ENCODE measurements at regions not wholly inside any gene's neighbourhood (a gene's known extent, or its start where the extent isn't known, plus 50 kb on each side); places are given as distances from the start of the nearest gene placed in this dataset.
"Not testable (repeated sequence)": the region's sequence is repeated elsewhere in the genome, so short reads cannot be mapped to it uniquely, and the experiment has no call there.

DNA sequence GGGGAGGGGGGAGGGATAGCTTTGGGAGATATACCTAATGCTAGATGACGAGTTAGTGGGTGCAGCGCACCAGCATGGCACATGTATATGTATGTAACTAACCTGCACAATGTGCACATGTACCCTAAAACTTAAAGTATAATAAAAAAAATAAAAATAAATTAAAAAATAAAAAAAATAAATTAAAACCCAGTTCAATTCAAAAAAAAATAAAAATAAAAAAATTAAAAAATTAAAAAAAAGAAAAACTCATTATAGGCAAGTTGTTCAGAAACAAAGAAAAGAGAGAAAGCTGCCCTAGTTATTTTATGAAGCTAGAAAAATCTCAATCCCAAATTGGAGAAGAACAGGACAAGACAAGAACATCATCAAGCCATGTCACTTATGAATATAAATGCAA, 147.5 kb upstream of the PRR20G start:
- not testable (repeated sequence) for DNase-seq

DNA sequence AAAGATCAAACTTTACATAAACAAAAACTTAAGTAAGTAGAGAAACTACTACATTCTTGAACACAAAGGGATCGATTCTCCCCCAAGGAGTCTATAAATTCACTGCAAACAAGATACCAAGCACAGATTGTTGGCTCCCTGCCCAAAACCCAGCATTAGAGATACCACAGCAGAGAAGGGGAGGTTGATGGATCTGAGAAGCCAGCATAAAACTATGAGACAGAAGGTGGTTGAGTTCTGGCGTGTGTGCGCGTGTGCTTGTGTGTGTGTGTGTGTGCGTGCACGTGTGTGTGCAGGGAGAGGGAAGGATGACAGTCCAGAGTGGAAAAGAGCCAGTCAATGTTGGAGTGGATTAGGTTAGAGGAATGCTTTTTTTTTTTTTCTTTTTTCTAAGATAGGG, 143.2 kb upstream of the PRR20G start:
- DNase-seq, result no peak

DNA sequence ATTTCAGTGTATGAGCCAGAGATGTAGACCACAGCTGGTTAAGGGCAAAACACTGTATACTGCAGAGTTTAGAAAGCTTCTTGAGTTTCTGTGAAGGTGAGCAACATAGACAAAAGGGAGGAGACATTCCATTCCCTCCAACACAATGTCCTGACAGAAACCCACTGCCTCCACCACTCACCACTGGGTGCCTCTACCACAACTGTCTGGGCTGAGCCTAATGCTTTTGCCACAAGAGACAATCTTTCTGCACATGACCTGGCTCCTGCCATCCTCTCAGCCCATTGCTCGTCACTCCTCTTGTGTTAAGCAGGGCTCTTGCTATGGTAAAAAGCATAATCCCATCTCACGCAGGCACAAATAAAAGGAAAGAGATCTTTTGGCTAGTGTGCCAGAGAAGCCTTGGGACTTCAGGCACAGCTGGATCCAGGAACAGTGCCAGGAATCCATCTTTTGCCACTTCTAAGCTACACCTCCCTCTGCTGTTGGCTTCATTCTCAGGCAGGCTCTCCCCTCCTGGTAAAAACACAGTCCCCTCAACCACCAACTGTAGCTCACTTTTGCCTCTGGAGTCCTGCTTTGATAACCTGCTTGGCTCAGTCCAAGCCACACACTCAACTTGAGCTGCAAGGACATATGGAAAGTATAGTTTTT, 140.6 kb upstream of the PRR20G start:
- DNase-seq, result no peak

DNA sequence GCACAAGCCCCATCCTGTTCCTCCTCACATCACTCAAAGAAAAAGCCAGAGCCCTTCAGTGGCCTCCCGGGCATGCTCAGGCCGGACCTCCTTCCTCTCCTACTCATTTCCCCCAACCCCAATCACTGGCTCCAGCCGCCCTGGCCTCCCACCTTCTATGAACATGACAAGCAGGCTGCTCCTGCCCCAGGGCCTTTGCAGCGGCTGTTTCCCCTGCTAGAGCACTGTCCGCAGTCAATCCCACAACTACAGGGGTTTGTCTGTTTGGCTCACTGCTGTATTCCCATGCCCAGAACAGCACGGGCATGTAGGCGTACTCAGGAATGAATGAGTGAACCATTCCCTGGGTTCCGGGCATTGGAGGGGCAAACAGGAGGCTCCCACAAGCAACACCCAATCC, 139.8 kb upstream of the PRR20G start:
- no peak for DNase-seq

DNA sequence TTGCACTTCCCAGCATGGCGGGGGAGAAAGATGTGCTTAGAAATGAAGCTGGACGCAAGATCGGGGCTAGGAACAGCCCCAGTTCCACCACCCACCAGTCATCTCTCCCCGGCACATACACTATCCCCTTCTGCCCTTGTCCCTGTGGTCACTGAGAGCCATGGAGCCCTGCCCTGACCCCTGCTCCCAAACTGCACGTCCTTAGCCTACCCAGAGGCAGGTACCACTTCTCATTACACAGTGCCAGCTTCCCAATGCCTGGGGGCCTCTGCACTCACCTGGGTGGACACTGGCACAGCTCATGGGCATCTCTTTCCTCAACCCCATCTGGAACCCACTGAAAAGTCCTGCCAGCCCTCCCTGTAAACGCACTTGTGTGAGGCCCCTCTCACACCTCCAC, 139.3 kb upstream of the PRR20G start:
- DNase-seq, result no peak

DNA sequence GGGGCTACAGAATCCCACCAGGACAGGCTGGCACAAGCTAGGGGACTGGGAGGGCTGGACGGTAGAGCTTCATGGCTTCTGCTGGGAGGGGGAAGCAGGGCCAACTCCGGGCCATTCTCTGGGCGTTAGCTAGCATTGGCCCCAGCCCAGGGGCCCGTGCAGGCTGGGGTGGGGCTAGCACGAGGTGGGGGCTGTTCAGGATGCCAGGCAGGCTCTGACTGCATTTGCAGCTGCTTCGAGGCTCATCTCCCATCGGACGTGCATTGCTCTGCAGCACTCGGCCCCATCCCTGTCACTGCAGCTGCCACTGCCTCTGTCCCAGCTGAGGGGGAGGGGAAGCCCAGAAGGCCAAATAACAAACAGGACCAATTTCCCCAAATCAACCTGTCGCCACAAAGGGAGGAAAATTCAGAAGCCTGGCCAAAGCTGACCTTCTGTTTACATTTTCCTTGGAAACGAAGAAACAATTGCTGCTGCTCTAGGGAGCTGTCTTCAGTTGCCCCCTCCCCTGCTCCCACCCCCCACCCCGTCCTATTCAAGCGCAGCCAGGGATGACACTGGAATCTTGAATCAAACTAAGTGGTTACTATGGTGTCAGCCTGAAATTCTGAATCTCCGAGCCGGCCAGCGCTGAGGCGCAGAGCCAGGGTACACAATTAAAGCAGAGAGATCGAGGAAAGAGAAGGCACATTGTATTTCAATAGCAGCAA, 138.8 kb upstream of the PRR20G start:
- DNase-seq, result no peak

DNA sequence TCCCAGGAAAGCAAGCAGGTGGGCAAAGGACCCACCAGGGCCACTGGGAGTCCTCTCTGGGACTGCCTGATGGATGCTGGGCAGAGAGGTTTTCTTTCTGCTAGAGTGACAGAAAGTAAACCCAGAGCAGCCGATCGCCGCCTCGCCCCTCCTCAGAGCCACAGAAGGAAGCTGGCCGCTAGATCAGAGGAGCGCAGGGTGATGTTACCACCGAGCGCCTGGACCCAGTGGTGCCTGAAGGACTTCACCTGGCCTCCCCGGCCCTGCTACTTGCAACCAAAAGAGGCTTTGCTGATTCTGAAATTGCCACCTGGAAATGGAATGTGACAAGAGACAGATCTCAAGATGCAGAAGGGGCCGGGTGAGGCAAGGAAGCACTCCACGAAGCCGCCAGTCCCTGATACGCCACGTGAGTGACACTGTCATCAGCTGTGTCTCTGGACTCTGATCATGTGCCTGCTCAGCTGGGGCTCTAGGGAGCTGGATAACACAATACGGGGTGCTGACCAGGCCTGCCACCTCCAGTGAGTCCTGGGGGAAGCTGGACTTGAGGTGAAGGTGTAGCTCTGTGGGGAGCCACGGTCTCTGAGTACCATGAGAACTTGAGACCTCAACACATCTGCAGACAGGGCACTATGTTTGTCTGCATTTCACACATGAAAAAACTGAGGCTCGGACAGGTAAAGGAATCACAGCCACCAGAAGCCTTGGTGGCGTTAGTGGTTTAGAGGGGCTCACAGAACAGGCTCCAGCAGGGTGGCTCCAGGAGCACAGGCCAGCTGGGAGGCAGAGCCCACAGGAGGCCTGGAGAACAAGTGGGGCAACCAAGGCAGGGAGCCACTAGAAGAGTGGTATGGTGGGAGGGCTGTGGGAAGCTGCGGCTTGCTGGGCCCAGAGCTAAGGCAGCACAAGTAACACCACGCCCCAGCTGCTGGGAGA, 137.9 kb upstream of the PRR20G start:
- DNase-seq, result no peak

DNA sequence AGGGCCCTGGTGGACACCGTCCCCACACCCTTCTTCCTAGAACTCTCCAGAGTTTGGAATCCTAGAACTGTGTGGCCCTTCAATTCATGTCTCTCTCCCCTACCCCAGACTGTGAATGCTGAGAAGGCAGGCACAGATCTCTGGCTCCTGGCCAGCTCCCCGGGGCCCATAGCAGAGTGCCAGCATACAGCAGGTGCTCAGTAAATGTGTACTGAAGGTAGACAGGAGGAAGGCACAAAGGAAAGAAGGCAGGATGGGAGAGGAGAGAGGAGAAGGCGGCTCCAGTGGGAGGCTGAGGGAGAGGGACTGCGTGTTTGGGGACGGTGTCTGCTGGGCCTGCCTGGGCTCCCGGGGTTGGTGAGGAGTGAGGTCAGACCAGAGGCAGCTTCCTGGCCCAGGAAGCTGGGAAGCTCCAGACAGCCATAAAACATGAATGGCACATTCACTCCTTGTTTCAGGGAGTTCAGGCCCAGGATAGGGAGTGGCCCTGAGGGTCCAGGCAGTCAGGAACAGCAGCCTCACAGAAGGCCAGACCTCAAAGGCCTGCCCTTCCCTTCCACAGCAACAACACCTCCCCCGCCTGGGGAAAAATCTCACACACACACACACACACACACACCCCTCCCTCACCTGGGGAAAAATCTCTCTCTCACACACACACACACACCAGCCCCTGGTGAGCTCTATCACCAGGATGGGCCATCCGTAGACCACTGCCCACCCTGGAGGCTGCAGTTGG, 137.1 kb upstream of the PRR20G start:
- no peak for DNase-seq

DNA sequence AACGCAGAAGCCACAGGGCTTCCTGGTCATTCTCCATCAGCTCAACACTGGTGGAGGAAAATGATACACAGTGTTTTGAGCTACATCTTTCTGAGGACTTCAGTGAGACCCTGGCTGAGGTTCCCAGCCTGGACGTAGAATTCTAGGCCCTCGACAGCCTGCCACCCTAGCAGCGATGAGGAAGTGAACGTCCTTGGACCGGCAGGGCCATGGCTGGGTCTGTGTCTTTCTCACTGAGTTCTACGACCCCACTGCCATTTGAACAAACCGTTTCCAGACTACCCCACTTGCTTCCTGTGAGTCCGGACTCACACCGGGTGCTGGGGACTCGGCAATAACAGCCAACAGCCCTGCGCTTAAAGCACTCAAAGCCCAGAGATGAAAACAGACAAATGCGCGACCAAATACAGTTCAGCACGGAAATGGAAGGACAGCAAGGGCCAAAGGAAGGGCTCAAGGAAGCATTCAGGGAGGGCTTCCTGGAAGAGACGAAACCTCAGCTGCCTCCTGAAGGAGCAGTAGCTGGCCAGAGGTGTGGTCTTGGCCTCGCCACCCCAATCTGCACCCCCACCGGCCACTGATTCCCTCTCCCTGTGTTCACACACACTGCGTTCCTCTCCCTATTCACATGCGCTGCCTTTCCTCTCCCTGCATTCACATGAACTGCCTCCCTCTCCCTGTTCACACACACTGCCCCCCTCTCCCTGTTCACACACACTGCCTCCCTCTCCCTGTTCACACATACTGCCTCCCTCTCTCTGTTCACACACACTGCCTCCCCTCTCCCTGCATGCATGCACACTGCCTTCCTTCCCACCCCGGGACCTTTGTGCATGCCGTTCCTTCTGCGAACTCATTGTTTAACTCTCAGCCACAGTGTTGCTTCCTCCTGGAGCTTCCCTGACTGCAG, 136.3 kb upstream of the PRR20G start:
- DNase-seq, result no peak

DNA sequence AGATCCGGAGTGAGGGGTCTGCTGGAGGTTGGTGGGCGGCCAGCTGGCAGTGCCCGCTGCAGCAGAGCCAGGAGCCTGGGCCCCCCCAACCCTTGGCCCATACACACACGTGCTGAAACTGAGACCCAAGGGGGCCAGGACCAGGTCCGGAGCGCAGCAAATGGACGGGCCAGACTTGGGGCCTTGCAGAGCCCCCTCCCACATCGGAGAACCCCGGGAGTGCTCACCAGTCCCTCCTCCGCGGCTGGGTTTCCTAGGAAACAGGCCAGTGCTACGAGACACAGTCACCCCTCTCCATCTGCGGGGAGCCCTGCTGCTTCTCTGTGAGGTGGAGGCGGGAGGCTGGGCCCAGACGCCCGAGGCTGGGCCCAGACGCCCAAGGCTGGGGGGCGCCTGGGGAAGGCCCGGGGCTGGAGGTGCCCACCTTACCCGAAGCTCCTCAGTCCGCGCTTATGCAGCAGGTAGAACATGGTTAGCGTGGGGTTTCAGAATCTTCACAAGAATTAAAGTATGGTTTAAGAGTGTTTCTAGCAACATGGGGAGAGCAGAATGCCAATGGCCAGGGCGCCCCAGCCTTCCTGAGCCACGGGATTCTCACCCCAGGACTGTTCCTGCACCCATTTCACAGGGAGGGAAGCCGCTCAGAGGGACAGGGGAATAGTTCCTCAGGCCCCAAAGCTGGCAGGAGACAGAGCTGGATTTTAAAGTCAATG, 135.0 kb upstream of the PRR20G start:
- DNase-seq, result no peak

DNA sequence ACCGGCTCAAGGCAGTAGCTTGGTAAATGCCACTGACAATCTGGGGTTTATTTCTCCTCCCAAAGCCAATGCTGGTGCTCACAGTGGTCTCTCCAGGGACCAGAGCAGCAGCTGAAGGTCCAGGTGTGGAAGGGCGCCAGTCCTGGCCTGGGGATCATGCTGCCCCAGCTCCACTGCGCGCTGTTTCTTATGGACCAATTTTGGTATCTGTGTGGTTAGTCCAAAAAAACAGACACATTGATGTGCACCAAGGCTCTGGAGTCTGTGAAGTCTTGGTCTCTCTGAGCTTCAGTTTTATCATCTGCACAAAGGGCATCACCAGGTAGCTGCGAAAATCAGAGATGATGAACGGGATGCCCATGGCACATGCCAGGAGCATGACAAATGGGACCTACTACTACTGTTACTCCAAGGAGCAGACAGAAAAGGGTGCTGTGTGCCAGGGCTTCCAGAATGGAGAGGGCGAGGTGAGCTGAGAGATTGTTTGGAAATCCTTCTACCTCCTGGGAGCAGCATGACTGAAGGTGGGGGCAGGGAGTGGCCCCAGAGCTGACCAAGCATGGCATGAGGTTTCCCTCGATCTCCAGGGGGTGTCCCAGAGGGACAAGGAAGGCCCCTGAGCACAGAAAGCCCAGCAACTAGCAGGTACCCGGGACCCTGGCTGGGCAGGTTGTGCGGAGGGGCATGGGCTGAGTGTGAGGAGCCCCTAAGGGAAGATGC, 134.3 kb upstream of the PRR20G start:
- no peak for DNase-seq

DNA sequence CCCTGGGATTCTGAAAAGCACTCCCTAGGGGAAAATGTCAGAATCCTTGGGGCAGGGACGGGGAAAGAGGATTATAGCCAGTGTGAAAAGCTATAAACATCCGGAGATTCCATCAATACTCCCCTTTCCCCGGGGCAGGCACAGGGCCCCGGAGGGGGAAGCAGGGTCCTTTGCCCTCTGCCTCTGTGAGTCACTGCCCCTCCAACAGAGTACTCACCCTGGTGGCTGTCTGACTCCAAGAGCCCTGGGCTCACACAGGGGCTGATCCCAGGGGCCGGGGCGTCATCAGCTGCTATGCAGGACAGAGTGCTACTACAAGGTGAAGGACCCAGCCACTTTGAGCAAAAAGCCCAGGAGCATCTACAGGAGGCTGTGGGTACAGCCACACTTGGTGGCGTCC, 133.0 kb upstream of the PRR20G start:
- no peak for DNase-seq

DNA sequence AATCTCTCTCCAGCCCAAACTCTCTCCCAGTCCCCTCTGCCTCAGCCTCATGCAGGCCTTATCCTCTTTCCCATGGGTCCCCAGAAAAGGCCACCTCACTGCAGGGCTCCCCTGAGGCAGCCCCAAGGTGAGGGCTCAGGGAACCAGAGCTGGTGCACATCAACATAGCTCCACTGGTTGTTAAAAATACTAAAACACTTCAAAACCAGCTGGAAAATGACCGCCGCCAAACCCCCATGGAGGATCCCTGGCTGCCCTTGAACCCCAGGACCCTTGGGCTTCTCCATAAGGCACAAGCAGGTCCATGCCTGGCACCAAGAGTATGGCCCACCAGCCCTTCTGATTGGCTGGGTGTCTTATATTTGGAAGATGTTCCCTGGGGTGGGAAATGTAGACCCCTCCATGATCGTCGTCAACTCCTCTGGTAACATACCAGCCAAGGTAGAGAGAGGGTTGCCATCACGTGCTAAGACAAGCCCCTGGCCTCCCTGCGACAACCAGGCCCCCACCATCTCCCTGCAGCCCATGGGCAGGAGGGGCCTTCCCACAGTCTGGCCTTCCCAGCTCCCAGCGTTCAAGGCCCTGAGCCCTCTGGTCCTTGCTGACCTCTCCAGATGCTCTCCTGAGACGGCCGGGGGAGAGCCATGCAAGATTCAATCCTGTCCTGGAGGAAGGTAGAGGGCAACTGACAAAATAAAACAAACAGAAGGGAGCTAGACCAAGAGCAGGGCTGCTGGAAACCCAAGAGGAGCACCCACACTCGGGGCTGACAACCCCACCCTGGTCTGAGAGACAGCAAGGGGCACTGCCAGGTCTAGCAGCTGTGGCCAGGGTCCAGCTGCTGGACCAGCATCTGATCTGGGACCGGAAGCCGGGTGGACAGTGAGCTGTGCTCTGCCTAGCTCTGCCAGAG, 132.1 kb upstream of the PRR20G start:
- DNase-seq, result no peak

DNA sequence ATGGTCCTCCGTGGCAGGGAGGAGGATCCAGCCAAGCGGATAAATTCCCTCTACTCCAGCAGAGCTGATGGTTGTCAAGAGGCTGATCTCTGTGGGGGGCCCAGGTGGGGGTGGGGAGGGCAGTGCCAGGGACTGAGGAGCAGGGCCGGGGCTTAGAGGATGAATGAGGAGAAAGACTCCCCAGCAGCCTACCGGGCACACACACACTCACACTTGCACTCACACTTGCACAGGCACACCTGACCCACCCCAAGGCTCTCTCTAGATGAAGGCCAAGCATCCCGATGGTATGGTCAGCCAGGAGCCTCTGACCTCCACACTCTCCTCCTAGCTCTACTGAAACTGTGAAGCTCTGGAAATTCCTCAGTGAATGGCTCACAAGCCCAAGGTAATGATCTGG, 131.3 kb upstream of the PRR20G start:
- DNase-seq, result no peak

DNA sequence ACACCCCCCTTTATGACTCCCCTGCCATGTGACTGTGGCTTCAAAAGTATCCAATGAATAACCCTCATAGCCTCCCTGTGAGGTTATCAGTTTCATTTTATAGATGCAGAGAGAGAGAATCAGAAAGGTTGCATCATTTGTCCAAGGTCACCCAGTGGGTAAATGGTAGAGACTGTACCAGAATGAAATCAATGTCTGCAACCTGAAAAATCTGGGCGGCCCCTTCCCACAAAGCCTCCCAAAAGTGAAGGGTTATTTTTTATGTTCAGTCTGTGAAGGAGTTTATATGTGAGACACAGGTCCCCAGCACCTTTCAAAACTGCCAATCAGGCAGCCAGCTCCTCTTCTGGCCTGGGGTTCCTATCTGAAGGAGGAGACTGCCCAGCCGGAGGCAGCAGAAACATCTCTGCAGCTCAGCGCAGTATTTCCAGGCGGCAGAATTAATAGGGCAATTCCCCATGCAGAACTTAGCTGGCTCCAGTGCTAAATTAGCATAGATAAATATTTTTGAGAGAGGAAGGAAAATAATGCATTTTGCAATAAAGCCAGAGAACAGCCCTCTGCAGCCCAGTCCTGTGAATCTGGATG, 130.8 kb upstream of the PRR20G start:
- no peak for DNase-seq

DNA sequence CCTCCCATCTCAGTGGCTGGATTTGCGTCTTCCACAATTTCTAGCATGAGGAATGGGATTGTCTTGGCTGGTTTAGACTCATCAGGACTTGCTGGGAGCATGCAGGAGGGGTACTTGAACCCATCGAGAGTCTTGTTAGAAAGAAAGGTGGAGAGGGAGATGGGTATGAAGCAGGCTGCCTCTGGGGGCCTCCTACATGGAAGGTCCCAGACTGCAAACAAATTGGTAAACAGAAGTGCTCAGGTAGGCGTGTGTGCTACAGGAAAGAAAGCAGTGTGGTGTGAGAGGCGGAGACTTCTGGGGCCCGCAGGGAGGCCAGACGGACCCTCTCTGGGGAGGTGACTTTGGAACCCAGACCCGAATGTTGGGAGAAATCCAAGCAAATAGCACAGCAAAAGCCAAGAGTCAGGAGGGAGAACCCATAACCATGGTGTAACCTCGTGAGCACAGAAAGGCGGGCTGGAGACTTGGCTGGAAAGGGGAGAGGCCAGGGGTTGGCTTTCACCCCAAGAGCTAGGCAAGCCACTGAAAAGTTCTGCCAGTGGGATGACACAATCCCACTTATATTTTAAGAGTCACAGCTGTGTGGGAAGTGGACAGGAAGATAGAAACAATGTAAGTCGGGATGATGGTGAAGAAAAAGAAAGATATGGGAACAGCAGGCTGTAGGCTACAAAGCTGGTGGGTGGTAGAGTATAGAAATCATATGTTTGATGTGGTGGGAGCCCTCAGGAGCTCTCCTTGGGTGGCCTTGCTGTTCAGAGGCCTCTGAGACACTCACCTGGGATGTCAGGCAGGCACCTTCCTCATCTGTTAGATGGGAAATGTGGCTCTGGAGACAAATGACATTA, 130.1 kb upstream of the PRR20G start:
- no peak for DNase-seq

DNA sequence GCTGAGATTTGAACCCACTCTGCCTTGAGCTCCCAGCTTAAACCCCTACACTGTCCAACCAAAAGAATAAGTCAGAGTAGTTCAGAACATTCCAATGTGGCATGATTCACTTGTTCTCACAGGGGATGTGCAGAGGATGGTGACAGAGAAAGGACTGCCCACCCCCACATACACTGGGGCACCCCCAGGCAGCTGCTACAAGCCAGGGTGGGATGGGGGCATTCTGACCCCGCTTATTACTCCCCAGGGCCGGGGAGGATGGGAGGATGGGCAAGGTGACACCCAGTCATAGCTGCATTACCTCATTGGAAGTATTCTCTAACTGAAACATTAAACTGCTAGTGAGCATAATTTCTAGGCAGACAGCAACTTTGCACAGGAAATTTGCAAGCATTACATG, 126.0 kb upstream of the PRR20G start:
- DNase-seq, result no peak

DNA sequence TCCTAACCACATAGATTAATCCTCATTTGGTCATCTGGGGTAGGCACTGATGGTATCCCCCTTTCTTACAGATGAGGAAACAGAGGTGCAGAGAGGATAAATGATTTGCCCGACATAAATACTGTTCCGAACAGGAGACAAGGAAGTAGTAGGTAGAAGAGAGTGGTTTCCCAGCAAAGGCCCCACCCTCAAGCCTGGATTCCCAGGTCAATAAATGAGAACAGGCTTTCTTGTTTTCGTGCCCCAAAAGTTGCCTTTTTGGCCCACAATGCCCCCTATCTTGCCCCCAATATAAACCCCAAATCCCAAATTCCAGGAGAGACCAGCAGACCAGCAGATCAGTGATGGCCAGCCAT, 125.5 kb upstream of the PRR20G start:
- DNase-seq, result no peak

All from effector CD8-positive, alpha-beta T cell (primary cell).